IPS-15b (cell line): ENCODE measurements at regions not wholly inside any gene's neighbourhood (a gene's known extent, or its start where the extent isn't known, plus 50 kb on each side); places are given as distances from the start of the nearest gene placed in this dataset.

Experiments
- H3K27me3 ChIP-seq: one replicate; pipeline ENCODE4 v1.6.1; 2013; ENCODE audit warnings: low read length; ENCODE audit not compliant: control insufficient read depth, insufficient read depth
- H3K36me3 ChIP-seq: one replicate; pipeline ENCODE4 v1.6.1; 2013; ENCODE audit warnings: low read length; ENCODE audit not compliant: control insufficient read depth, insufficient read depth
- H3K4me1 ChIP-seq: one replicate; pipeline ENCODE4 v1.6.1; 2013; ENCODE audit warnings: mild to moderate bottlenecking, low read length; ENCODE audit not compliant: control insufficient read depth, insufficient read depth
- H3K4me3 ChIP-seq: one replicate; pipeline ENCODE4 v1.5.1; 2013; ENCODE audit warnings: low read depth, low read length
- H3K9ac ChIP-seq: one replicate; pipeline ENCODE4 v1.6.1; 2013; ENCODE audit warnings: low read depth, mild to moderate bottlenecking, low read length
- H3K9me3 ChIP-seq: one replicate; pipeline ENCODE4 v1.6.1; 2013; ENCODE audit warnings: mild to moderate bottlenecking, low read length; ENCODE audit not compliant: control insufficient read depth, insufficient read depth

GRCh38 chr3:43861635-43862034 lies 170.9 kb downstream of the ABHD5 start:
- H3K4me1 ChIP-seq = peaks cover 10% of the 10 kb centered on the region
- no peak overlapping the region for H3K4me3 ChIP-seq
- H3K9ac ChIP-seq = no peak overlapping the region
- H3K27me3 ChIP-seq = peaks cover 14% of the 10 kb centered on the region
- no peaks in the 10 kb centered on the region for H3K36me3 ChIP-seq
- no peaks in the 10 kb centered on the region for H3K9me3 ChIP-seq

- Histone ChIP-seq H3K36me3 (no peaks in the 10 kb centered on the region), H3K27me3 (peaks cover 13% of the 10 kb centered on the region), H3K9ac (no peak overlapping the region), H3K4me3 (no peak overlapping the region), H3K4me1 (peaks cover 10% of the 10 kb centered on the region), H3K9me3 (no peaks in the 10 kb centered on the region)
These were observed 171.7 kb downstream of the ABHD5 start for GRCh38 chr3:43862470-43862869.

GRCh38 chr3:43862992-43863805 lies 172.5 kb downstream of the ABHD5 start:
- Histone ChIP-seq H3K27me3 (peaks cover 13% of the 10 kb centered on the region), H3K4me1 (peaks cover 4% of the 10 kb centered on the region), H3K4me3 (no peak overlapping the region), H3K36me3 (no peaks in the 10 kb centered on the region), H3K9me3 (no peaks in the 10 kb centered on the region), H3K9ac (no peak overlapping the region)

GRCh38 chr3:43863966-43864933 lies 173.5 kb downstream of the ABHD5 start:
- no peaks in the 10 kb centered on the region for H3K36me3 ChIP-seq
- H3K9me3 ChIP-seq = no peaks in the 10 kb centered on the region
- H3K4me3 ChIP-seq = no peak overlapping the region
- no peak overlapping the region for H3K9ac ChIP-seq
- H3K4me1 ChIP-seq = no peaks in the 10 kb centered on the region
- H3K27me3 ChIP-seq = peaks cover 6% of the 10 kb centered on the region

GRCh38 chr3:43865351-43865750 lies 174.6 kb downstream of the ABHD5 start:
- Histone ChIP-seq H3K9ac (no peak overlapping the region), H3K9me3 (no peaks in the 10 kb centered on the region), H3K4me1 (no peaks in the 10 kb centered on the region), H3K36me3 (no peaks in the 10 kb centered on the region), H3K27me3 (peaks cover 2% of the 10 kb centered on the region), H3K4me3 (no peak overlapping the region)

GRCh38 chr3:43865887-43866528 lies 175.3 kb downstream of the ABHD5 start:
- H3K36me3 ChIP-seq = no peaks in the 10 kb centered on the region
- H3K4me3 ChIP-seq = no peak overlapping the region
- H3K9ac ChIP-seq = no peak overlapping the region
- no peaks in the 10 kb centered on the region for H3K9me3 ChIP-seq
- peaks cover 2% of the 10 kb centered on the region for H3K27me3 ChIP-seq
- H3K4me1 ChIP-seq = no peaks in the 10 kb centered on the region

GRCh38 chr3:43866529-43867353 lies 176.0 kb downstream of the ABHD5 start:
- Histone ChIP-seq H3K4me3 (no peak overlapping the region), H3K9me3 (no peaks in the 10 kb centered on the region), H3K4me1 (no peaks in the 10 kb centered on the region), H3K36me3 (no peaks in the 10 kb centered on the region), H3K27me3 (peaks cover 10% of the 10 kb centered on the region), H3K9ac (no peak overlapping the region)

- Histone ChIP-seq H3K9ac (no peak overlapping the region), H3K4me3 (no peak overlapping the region), H3K9me3 (no peaks in the 10 kb centered on the region), H3K27me3 (peaks cover 11% of the 10 kb centered on the region), H3K36me3 (no peaks in the 10 kb centered on the region), H3K4me1 (no peaks in the 10 kb centered on the region)
These were observed 176.8 kb downstream of the ABHD5 start for GRCh38 chr3:43867436-43868072.

GRCh38 chr3:43869491-43869890 lies 178.8 kb downstream of the ABHD5 start:
- peaks cover 11% of the 10 kb centered on the region for H3K27me3 ChIP-seq
- H3K9me3 ChIP-seq = no peaks in the 10 kb centered on the region
- no peak overlapping the region for H3K9ac ChIP-seq
- no peaks in the 10 kb centered on the region for H3K4me1 ChIP-seq
- H3K4me3 ChIP-seq = no peak overlapping the region
- no peaks in the 10 kb centered on the region for H3K36me3 ChIP-seq

- Histone ChIP-seq H3K36me3 (no peaks in the 10 kb centered on the region), H3K4me1 (no peaks in the 10 kb centered on the region), H3K4me3 (no peak overlapping the region), H3K27me3 (peaks cover 11% of the 10 kb centered on the region), H3K9ac (no peak overlapping the region), H3K9me3 (no peaks in the 10 kb centered on the region)
These were observed 179.4 kb downstream of the ABHD5 start for GRCh38 chr3:43870120-43870519.
